SIG-M5 (cell line): ENCODE measurements at regions not wholly inside any gene's neighbourhood (a gene's known extent, or its start where the extent isn't known, plus 50 kb on each side); places are given as distances from the start of the nearest gene placed in this dataset.

ENCODE experiments used
- DNase-seq: peaks from one replicate; lab custom pipeline; 2025; lab: John Stamatoyannopoulos, UW

GRCh38 chr3:44055951-44056350, 185.7 kb upstream of the TOPAZ1 start:
- no peak for DNase-seq

- DNase-seq, result no peak
Measured at GRCh38 chr3:44056446-44057240, 185.0 kb upstream of the TOPAZ1 start.

DNA sequence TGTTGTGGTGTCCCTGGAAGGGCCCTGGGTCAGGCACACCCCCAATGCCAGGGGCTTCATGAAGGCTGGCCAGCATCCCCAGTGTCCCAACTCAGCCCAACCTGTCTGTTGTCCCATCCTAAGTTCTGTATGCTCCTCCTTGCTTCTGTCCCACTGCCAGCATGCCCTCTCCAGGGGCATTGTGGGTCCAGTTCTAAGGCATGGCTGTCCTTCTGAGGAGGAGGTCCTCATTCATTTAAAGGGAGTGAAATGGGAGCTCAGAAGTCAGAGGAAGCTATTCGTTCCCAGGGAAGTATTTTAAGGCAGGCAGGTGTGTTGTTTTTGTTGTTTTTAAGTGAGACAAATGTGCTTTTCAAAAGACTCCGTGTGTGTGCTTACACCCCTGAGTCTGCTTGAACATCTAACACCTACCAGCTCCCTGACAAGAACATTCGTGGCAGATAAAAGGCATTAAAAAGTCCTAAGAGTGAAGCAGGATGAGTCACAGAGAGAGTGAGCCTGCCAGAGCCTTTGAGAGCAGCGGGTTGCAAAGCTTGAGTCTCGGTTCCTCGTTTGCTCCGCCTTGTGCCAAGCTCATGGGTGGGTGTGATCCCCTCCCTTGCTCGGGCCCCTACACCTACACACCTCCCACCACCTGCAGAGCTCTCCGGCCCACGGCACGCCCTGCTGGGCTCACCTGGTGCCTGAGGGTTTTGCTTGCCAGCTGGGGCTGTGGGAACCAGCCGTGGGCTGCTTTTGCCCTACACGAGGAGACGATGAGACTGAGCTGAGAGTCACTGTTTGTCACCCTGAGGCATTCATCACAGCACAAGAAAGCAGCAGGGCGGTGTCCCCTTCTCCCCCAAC, 183.4 kb upstream of the TOPAZ1 start:
- no peak for DNase-seq

DNA sequence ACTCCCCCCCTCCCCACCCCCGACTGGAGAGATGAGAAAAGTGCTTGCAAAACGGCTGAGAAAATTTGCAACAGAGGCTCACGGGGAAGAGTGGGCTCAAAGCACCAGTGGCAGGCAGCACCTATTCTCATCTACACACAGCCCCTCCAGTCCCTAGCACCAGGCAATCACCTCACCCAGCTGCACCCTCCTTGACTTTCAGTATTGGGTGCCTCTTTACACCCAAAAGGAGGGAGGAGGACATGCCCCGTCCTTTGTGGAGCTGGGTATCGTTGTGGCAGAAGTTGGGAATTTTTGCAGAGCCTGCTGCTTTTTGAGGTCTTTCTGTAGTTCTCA, 182.8 kb upstream of the TOPAZ1 start:
- no peak for DNase-seq

- no peak for DNase-seq
Measured at GRCh38 chr3:44060164-44060563, 181.5 kb upstream of the TOPAZ1 start.

DNA sequence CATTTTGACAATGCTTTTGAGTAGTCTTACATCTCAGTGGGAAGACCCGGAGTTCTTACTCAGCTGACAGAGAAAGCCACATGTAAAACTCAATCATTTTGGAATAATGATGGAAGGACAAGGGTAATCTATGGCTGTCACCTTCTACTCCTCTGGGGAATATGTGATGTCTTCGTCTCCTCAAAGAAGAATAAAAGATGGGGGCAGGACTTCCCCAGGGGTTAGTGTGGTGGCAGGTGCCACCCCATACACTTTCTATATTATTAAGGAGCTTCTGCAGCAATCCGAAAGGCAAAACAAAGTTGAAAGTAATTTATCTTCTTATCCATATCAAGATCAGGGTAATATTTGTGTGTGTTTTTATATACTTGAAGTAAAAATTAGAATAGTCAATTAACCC, 180.4 kb upstream of the TOPAZ1 start:
- no peak for DNase-seq

- DNase-seq, result no peak
Measured at GRCh38 chr3:44061961-44062360, 179.7 kb upstream of the TOPAZ1 start.

DNA sequence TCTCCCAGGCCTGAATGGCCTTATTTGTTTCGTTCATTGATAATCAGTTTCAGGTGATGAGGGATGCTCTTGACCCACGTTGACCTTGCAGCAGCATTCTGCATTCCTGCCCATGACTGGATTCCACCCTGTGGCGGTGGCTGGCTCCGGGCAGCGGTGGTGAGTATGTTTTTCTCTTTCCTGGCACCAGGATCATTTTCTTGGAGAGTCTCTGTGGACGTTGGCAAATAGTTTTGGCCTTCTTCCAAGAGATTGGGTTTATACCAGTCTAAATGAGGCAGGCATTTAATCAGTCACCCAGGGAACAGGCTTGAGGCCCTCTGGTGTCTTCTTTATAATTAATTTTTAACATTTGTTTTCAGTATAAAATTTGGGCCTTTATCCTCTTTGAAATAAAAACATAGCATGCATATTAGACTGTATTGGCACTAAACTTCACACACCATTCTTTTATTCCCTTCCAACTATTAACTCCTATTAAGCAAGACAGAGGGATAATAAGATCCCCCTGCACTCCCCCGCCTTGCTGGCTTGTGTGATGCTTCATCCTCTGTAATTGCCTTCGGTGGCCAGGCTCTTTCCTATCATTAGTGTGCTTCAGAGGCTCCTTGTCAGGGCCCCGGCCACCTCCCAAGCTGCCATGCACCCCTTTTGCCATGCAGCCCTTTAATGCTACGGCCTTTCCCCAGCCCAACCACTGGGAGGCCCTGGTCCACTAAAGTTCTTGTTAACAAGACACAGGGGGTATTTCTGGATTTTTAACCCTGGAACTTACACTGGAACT, 176.2 kb upstream of the TOPAZ1 start:
- DNase-seq, result no peak

DNA sequence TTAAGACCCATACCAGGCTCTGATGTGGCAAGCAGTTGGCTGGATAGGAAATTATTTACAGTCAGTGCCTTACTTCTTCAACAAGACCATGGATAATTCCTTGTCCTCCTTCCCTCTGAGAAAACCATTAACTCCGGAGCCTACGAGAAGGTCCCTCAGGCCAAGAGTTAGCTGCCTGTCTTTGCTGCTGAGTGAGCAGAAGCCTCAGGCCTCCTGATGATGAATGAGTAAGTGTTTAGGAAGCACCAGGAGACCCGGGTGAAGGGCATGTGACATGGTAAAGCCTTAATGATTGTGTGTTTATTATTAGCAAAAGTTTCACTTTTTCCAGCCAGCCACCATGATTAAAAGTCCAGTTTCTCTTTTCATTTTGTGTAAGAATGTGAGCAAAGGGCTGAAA, 174.9 kb upstream of the TOPAZ1 start:
- DNase-seq, result no peak

DNA sequence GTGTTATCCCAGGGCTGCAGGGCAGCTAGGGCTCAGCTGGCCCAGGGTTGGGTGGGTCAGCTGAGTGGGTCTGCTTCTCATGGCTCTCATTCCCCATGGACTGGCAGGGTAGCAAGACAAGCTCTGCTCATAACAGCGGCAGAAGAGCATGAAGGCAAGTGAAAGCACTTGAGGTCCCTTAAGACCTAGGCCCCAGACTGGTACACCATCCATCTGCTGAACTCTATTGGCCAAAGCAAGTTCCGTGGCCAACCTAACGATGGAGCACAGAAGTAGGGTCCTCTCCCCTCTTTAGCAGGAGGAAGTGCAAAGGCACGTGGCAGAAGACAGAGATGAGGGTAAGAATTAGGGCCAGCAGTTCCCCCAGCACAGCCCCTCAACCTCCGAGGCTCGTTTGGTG, 174.3 kb upstream of the TOPAZ1 start:
- no peak for DNase-seq

- no peak for DNase-seq
Measured at GRCh38 chr3:44068753-44069152, 172.9 kb upstream of the TOPAZ1 start.

DNA sequence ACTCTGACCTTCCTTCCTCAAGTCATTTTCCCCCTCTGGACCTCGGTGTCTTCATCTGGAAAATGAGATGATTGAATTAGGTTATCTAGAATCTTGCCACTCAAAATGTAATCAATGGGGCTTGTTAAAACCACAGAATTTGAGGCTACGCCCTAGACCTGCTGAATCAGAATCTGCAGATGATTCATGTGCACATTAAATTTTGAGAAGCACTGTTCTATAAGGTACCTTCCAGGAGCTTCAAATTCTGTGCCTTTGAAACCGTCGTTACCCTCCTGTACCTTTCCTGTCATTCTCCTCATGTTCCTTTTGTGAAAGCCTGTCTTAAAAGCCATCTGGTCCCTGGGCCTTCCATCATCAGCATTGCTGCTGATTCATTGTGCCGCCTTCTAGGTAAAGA, 172.4 kb upstream of the TOPAZ1 start:
- DNase-seq, result no peak

- no peak for DNase-seq
Measured at GRCh38 chr3:44070841-44071546, 170.7 kb upstream of the TOPAZ1 start.

- DNase-seq, result no peak
Measured at GRCh38 chr3:44072601-44073540, 168.8 kb upstream of the TOPAZ1 start.

- no peak for DNase-seq
Measured at GRCh38 chr3:44074181-44074580, 167.5 kb upstream of the TOPAZ1 start.

DNA sequence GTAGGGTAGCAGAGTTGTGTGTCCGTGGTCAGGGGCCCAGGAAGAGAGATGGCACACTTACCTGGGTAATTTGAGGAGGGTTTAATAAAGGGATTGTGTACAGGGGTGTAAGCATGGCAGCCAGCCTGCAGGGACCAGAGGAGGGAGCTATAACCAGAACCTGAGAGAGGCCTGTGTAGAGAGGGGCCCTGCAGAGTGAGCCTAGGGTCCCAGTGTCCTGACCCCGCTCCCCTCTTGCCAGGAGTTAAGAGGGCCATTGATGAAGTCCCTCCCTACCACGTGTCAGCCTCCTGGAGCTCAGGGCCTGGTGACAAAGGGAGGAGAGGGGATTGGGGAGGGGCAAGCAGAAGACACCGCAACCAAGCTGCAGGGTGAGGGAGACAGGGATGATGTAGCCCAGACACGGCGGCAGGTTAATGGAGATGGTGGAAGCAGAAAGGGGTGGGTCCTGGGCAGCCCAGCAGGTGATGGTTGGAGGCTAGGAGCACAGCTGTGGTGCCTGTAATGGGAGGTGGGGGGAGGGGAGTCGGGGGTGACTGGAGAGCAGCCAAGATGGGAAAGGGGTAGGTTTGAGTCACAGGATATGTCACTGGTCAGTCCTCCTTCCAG, 165.4 kb upstream of the TOPAZ1 start:
- no peak for DNase-seq

- DNase-seq, result no peak
Measured at GRCh38 chr3:44077267-44077666, 164.4 kb upstream of the TOPAZ1 start.

DNA sequence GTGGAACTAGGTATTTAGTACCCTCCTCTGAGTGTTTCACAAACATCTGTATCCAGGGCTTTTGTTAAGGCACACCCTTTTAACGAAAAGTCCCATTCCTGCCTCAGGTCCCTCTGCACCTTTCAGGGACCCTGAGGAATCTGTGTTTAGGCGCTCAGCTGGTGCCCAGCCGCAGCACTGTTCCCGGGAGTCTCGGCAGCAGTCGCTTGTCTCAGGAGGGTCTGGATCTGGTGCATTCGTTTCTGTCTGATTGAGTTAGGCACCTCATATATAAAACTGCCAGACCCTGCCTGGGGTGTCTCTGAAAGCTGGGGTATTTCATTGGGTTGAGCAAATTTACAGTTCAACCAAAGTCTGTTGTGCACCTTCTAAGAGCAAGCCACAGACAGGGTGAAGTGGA, 162.8 kb upstream of the TOPAZ1 start:
- DNase-seq, result no peak

GRCh38 chr3:44079916-44080315, 161.8 kb upstream of the TOPAZ1 start:
- no peak for DNase-seq

DNA sequence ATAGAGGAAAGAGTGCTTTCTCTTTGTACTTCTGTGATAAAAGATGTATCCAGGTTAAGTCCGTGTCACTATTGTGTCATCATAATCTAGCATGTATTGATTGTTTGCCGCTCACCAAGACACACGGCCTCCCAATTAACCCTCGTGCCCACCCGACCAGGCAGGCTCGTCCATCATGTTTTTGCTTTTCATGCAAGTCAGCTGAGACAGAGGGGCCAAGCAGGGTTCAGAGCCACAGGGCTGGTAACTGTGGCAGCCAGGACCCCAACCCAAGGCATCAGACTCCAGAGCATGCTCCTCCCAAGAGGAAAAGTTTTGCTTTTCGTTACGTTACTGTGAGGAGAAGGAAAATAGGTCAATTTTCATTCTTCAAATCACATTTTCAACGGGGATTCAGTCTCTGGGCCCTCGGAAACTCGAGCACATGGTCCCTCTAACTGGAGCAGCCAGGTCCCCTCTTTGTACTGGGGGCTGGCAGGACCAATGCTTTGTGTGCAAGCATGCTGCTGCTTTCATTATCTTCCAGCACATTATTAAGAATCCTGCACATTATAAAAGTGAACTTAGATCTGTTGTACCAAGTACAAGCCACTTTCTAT, 161.1 kb upstream of the TOPAZ1 start:
- no peak for DNase-seq
